HEK293 (cell line): ENCODE measurements at regions not wholly inside any gene's neighbourhood (a gene's known extent, or its start where the extent isn't known, plus 50 kb on each side); places are given as distances from the start of the nearest gene placed in this dataset.
A peak's percentile ranks its signal among the peaks of the same experiment; 100 is the strongest.

Experiments used
- CTCF ChIA-PET: fragments of 350-600 bp; formaldehyde crosslinking; extraction: SDS; loops from one replicate; lab custom pipeline; 2021; ENCODE audit warnings: antibody characterized with exemption; lab: Yijun Ruan, JAX
- POLR2A ChIA-PET: fragments of 300-600 bp; formaldehyde crosslinking; extraction: SDS; loops from one replicate; lab custom pipeline; 2020; ENCODE audit warnings: antibody characterized with exemption, inconsistent platforms; lab: Yijun Ruan, JAX
- H3K27ac ChIP-seq: fragments of 200-500 bp; sonication (Bioruptor generic); 2 replicates; pipeline ENCODE4 v1.5.1; 2014; ENCODE audit warnings: low read depth, low read length, control low read depth, inconsistent platforms; ENCODE audit errors: extremely low read depth
- H3K36me3 ChIP-seq, 2 experiments: fragments of 200-500 bp in 1 of 2; sonication (Bioruptor generic) in 1 of 2; 1 replicate in 1 of 2; 2 replicates in 1 of 2; pipeline ENCODE4 v1.5.1; 2014 to 2017; ENCODE audit warnings: inconsistent platforms in 2 of 2, low read length in 2 of 2; ENCODE audit not compliant: control insufficient read depth in 2 of 2, insufficient read depth in 1 of 2
- H3K4me1 ChIP-seq: fragments of 200-500 bp; sonication (Bioruptor generic); 2 replicates; pipeline ENCODE4 v1.5.1; 2014; ENCODE audit warnings: mild to moderate bottlenecking, low read length, inconsistent platforms; ENCODE audit not compliant: control insufficient read depth, insufficient read depth
- H3K4me3 ChIP-seq: 2 replicates; pipeline ENCODE4 v1.5.1; 2011; ENCODE audit warnings: low read depth, mild to moderate bottlenecking, control low read depth, low read length, moderate library complexity
- H3K9me3 ChIP-seq: fragments of 200-500 bp; sonication (Bioruptor generic); 2 replicates; pipeline ENCODE4 v1.5.1; 2014; ENCODE audit warnings: low read depth, low read length, inconsistent platforms; ENCODE audit not compliant: control insufficient read depth, insufficient read depth
- ATF2 ChIP-seq: fragments of 450-650 bp; formaldehyde crosslinking; IDR thresholded peaks from 2 replicates; pipeline ENCODE4 v1.5.1; 2016; ENCODE audit warnings: missing biosample characterization, missing genetic modification characterization, low read depth
- EGR2 ChIP-seq: fragments of 450-650 bp; formaldehyde crosslinking; IDR thresholded peaks from 2 replicates; pipeline ENCODE4 v1.5.1; 2016; ENCODE audit warnings: low read depth, missing biosample characterization, missing genetic modification characterization
- GLI2 ChIP-seq: fragments of 450-650 bp; formaldehyde crosslinking; IDR thresholded peaks from 2 replicates; pipeline ENCODE4; 2017; ENCODE audit warnings: missing biosample characterization, missing genetic modification characterization, low read depth, borderline replicate concordance
- IKZF3 ChIP-seq: fragments of 450-650 bp; IDR thresholded peaks from 2 replicates; pipeline ENCODE4 v1.5.0; 2018; ENCODE audit warnings: missing biosample characterization, mild to moderate bottlenecking, missing genetic modification characterization, moderate library complexity
- KLF10 ChIP-seq: fragments of 450-650 bp; IDR thresholded peaks from 2 replicates; pipeline ENCODE4 v1.5.1; 2018; ENCODE audit warnings: missing biosample characterization, mild to moderate bottlenecking, missing genetic modification characterization
- KLF8 ChIP-seq: fragments of 450-650 bp; formaldehyde crosslinking; IDR thresholded peaks from 2 replicates; pipeline ENCODE4 v1.5.1; 2016; ENCODE audit warnings: missing biosample characterization, missing genetic modification characterization
- OVOL3 ChIP-seq: fragments of 450-650 bp; formaldehyde crosslinking; IDR thresholded peaks from 2 replicates; pipeline ENCODE4 v1.5.1; 2016; ENCODE audit warnings: missing biosample characterization, missing genetic modification characterization
- SP7 ChIP-seq: fragments of 450-650 bp; formaldehyde crosslinking; IDR thresholded peaks from 2 replicates; pipeline ENCODE4 v1.5.1; 2016; ENCODE audit warnings: missing biosample characterization, missing genetic modification characterization
- TRIM28 ChIP-seq: IDR thresholded peaks from 2 replicates; pipeline ENCODE4 v1.6.1; 2011; ENCODE audit warnings: low read length, control low read depth, borderline replicate concordance
- ZBTB1 ChIP-seq: fragments of 450-650 bp; formaldehyde crosslinking; IDR thresholded peaks from 2 replicates; pipeline ENCODE4 v1.5.1; 2016; ENCODE audit warnings: missing biosample characterization, missing genetic modification characterization
- ZNF133 ChIP-seq: fragments of 450-650 bp; formaldehyde crosslinking; IDR thresholded peaks from 2 replicates; pipeline ENCODE4 v1.5.1; 2016; ENCODE audit warnings: missing biosample characterization, missing genetic modification characterization
- ZNF169 ChIP-seq: fragments of 450-650 bp; formaldehyde crosslinking; IDR thresholded peaks from 2 replicates; pipeline ENCODE4 v1.5.1; 2016; ENCODE audit warnings: missing biosample characterization, missing genetic modification characterization
- ZNF350 ChIP-seq: fragments of 450-650 bp; formaldehyde crosslinking; IDR thresholded peaks from 2 replicates; pipeline ENCODE4 v1.5.0; 2017; ENCODE audit warnings: missing biosample characterization, mild to moderate bottlenecking, missing genetic modification characterization
- ZNF513 ChIP-seq: fragments of 450-650 bp; IDR thresholded peaks from 2 replicates; pipeline ENCODE4 v1.5.1; 2018; ENCODE audit warnings: missing biosample characterization, missing genetic modification characterization
- ZNF558 ChIP-seq: fragments of 450-650 bp; formaldehyde crosslinking; IDR thresholded peaks from 2 replicates; pipeline ENCODE4 v1.5.1; 2016; ENCODE audit warnings: missing biosample characterization, missing genetic modification characterization
- TF ChIP-seq, protein P1 (sequence below): fragments of 450-650 bp; formaldehyde crosslinking; IDR thresholded peaks from 2 replicates; pipeline ENCODE4 v1.5.1; 2017; ENCODE audit warnings: missing biosample characterization, missing genetic modification characterization
- TF ChIP-seq, protein P2 (sequence below): fragments of 450-650 bp; formaldehyde crosslinking; IDR thresholded peaks from 2 replicates; pipeline ENCODE4 v1.5.1; 2016; ENCODE audit warnings: missing biosample characterization, missing genetic modification characterization
- TF ChIP-seq, protein P3 (sequence below): fragments of 450-650 bp; formaldehyde crosslinking; IDR thresholded peaks from 2 replicates; pipeline ENCODE4; 2016; ENCODE audit warnings: missing biosample characterization, missing genetic modification characterization

- Histone ChIP-seq H3K4me1 (no peaks in the 10 kb centered on the region), H3K36me3 (no peaks in the 10 kb centered on the region), H3K9me3 (no peaks in the 10 kb centered on the region), H3K4me3 (no peak overlapping the region), H3K27ac (no peak overlapping the region)
- ChIA-PET CTCF (interaction anchor here (0.6 to 1.0 kb wide), 2 partner anchors 74 to 1703 kb away, joined by 3 read pairs; no protein-coding TSS in a partner anchor), POLR2A (interaction anchor here (0.6 kb wide), 1 partner anchor 27 kb away, joined by 4 read pairs; no protein-coding TSS in a partner anchor)
- no peak for TF ChIP-seq KLF8
- TF ChIP-seq ZNF558 (tag by site-specific recombination): no peak
- TF ChIP-seq, protein P1, sequence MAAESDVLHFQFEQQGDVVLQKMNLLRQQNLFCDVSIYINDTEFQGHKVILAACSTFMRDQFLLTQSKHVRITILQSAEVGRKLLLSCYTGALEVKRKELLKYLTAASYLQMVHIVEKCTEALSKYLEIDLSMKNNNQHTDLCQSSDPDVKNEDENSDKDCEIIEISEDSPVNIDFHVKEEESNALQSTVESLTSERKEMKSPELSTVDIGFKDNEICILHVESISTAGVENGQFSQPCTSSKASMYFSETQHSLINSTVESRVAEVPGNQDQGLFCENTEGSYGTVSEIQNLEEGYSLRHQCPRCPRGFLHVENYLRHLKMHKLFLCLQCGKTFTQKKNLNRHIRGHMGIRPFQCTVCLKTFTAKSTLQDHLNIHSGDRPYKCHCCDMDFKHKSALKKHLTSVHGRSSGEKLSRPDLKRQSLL: no peak
- no peak for TF ChIP-seq ATF2
- no peak for TF ChIP-seq TRIM28
- TF ChIP-seq, protein P2, sequence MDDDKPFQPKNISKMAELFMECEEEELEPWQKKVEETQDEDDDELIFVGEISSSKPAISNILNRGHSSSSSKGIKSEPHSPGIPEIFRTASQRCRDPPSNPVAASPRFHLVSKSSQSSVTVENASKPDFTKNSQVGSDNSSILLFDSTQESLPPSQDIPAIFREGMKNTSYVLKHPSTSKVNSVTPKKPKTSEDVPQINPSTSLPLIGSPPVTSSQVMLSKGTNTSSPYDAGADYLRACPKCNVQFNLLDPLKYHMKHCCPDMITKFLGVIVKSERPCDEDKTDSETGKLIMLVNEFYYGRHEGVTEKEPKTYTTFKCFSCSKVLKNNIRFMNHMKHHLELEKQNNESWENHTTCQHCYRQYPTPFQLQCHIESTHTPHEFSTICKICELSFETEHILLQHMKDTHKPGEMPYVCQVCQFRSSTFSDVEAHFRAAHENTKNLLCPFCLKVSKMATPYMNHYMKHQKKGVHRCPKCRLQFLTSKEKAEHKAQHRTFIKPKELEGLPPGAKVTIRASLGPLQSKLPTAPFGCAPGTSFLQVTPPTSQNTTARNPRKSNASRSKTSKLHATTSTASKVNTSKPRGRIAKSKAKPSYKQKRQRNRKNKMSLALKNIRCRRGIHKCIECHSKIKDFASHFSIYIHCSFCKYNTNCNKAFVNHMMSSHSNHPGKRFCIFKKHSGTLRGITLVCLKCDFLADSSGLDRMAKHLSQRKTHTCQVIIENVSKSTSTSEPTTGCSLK: no peak
- no peak for TF ChIP-seq OVOL3
- no peak for TF ChIP-seq ZNF133 (tag by site-specific recombination)
- TF ChIP-seq, protein P3, sequence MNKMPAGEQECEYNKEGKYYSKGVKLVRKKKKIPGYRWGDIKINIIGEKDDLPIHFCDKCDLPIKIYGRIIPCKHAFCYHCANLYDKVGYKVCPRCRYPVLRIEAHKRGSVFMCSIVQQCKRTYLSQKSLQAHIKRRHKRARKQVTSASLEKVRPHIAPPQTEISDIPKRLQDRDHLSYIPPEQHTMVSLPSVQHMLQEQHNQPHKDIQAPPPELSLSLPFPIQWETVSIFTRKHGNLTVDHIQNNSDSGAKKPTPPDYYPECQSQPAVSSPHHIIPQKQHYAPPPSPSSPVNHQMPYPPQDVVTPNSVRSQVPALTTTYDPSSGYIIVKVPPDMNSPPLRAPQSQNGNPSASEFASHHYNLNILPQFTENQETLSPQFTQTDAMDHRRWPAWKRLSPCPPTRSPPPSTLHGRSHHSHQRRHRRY (tag by site-specific recombination): no peak
- TF ChIP-seq IKZF3 (tag by site-specific recombination): no peak
- TF ChIP-seq ZBTB1 (tag by site-specific recombination): no peak
- TF ChIP-seq KLF10 (tag by site-specific recombination): no peak
- no peak for TF ChIP-seq ZNF350 (tag by site-specific recombination)
- TF ChIP-seq GLI2 (tag by site-specific recombination): no peak
Observed at GRCh38 chr18:2471523-2471922, 99.8 kb downstream of the METTL4 start.

DNA sequence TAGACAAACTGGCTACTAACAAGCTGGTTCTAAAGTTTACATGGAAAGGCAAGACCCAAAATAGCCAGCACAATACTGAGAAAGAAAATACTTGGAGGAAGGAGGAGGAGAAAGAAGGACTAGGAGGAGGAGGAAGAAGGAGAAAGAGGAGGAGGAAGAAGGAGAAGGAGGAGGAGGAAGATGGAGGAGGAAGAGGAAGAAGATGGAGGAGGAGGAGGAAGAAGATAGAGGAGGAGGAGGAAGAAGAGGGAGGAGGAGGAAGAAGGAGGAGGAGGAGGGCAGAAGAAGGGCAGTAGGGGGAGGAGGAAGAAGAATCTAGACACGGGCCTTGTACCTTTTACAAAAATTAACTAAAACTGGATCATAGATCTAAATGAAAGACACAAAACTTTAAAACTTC lies 92.6 kb downstream of the METTL4 start:
- no peak overlapping the region for H3K4me3 ChIP-seq
- no peaks in the 10 kb centered on the region for H3K36me3 ChIP-seq
- ChIA-PET CTCF (no interaction called here), POLR2A (no interaction called here)
- no peaks in the 10 kb centered on the region for H3K4me1 ChIP-seq
- H3K9me3 ChIP-seq: no peaks in the 10 kb centered on the region
- H3K27ac ChIP-seq: no peak overlapping the region
- TF ChIP-seq SP7 (tag by site-specific recombination) (no peak), ZNF513 (tag by site-specific recombination) (peak; percentile 88), EGR2 (tag by site-specific recombination) (peak; percentile 74), ZNF169 (tag by site-specific recombination) (no peak)
